HG03521 (cell line): ENCODE measurements at regions not wholly inside any gene's neighbourhood (a gene's known extent, or its start where the extent isn't known, plus 50 kb on each side); places are given as distances from the start of the nearest gene placed in this dataset.

ENCODE experiments used
- ATAC-seq: cut with Tn5 transposase; IDR thresholded peaks from one replicate; pipeline ENCODE4 v1.9.1; 2021; ENCODE audit warnings: mild to moderate bottlenecking, moderate library complexity; ENCODE audit not compliant: unreplicated experiment

DNA sequence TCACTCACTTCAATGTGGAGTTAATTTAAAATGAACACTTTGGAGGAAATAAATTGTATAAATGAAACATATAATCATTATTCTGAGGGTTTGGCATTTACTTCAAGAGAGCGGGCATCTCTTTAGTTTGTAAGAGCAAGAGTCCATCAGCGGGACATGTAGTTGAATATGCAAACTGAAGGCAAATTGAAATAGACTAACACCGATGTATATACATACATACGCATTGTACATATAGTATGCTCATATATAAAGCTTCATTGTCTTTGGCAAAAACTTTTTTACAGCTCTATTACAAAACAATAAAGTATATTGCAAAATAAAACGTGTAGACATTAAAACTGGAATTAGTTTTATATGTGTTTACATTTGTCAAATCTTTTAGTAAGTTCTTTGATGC lies 328.9 kb downstream of the LTN1 start:
- ATAC-seq = no peak

DNA sequence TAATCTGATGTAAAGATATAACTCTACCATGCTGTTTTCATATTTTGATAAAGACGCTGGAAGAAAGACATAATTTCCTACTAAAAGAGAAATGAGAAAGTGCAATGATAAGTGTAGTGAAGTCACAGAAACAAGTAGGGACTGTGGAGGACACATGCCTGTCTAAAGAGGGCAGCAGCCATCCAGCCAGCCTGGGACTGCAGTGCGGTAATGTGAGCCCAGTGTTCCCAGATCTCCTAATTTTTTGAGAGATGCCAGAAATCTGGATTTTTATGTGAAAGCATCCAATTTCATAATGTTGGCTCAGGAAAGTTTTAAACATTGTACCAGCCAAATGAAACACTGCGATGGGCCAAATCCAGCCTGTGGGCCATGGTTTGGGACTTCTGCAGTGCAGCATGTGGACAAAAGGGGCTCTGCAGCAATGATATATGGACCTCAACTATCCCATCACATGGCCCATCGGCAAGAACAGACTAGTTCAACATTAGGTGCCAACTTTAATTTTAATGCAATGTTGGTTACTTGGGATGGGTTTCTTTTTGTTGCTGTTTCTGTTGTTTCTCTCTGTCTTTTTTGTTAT lies 329.5 kb downstream of the LTN1 start:
- no peak for ATAC-seq

DNA sequence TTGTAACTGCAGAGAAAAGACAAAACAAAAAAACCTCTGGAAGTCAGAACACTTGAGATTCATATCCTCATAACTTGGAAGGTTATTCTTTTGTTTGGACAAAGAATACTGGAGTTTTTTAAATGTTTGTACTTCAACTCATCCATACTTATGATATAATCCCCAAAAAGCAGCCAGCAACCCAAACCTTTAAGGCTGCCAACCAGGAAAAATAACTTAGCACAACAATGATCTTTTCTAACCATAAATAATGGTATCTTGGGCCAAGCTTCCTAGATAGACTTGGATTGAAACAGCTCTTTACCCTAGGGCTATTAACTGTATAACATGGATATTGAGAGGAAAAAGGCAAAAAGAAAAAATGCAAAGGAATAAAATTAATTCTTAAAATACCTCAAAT lies 335.1 kb downstream of the LTN1 start:
- ATAC-seq = no peak

DNA sequence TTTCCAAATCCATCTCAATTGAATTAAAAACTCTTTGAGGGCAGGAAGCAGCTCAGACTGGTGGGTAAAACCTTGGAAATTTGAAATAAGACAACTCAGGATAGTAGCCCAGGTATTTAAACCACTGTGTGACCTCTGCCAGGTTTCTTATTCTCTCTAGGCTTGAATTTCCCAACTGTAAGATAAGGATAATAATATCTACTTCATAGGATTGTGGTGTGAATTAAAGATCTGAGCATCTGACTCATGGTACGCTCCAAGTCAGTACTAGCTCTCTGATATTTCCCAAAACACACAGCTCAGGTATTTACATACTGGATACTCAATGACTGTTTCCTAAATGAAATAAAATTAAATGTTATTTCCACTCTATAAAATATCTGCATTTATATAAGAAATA lies 337.2 kb downstream of the LTN1 start:
- ATAC-seq = no peak

DNA sequence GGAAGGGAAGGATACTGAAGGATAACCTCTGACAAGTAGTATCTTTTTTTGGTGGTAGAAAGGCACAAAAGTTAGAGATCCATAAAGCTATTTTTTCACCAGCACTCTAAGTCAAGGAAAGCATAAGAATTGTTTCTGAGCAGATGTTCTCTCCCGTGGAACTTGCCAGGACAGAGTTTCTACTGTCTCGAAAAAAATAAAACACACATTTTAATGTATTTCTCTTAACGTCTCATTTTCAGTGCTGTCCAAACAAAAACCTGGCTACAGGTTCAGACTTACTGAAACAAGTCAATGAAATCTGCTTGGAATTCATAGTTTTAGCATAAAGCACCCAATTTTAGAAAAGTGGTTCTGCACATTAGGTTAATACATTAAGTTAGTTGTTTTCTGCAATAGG lies 338.3 kb downstream of the LTN1 start:
- no peak for ATAC-seq

DNA sequence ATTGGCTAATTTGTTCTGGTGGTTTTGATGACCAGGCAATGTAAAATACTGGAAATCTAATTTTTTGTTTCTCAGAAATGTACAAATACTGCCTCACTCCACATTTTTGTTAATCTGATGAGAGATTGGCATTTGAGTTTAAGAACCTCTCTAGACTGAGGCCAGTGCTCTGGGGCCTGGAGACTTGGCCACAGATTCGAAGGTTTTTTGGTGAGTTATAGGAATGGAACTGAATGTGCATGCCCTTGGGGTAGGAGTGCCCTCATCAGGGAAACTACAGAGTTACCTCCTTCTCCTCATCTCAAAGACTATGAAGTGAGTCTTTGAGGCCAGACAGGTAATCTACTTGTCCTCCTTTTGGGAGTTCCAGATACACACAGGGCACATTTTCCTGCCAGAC lies 347.9 kb downstream of the LTN1 start:
- ATAC-seq = no peak

DNA sequence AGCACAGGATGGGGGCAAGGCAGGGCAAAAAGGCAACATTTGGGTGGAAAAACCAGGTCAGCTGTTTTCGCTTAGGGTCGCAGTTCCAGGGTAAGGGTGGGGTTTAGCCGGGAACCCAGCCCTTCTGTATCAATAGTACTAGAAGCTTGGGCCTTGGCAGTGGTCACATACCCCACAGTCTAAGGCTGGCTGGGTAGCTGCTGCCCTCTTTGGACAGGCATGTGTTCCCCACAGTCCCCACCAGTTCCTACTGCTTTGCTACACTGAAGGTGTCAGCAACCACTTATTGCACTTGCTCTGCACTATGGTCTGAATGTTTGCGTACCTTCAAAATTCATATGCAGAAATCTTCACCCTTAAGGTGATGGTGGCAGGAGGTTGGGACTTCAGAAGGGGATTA lies 349.8 kb downstream of the LTN1 start:
- ATAC-seq = no peak

DNA sequence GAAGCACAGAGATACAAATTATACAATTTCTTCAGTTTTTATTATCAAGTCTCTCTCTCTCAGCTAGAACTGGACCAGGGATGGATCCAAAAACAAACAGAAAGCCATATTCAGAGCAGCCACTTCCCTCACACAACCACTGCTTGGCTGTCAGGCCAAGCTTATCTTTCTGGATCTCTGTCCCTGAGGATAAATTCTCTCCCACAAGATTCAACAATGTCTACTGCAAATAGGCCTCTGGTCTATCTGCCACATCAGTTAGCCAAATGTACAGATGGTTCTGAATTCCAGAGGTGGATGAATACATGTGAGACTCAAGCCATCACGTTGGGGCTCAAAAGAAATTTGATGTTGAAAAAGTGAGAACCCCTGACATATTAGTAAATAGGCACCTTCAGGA lies 350.9 kb downstream of the LTN1 start:
- no peak for ATAC-seq

DNA sequence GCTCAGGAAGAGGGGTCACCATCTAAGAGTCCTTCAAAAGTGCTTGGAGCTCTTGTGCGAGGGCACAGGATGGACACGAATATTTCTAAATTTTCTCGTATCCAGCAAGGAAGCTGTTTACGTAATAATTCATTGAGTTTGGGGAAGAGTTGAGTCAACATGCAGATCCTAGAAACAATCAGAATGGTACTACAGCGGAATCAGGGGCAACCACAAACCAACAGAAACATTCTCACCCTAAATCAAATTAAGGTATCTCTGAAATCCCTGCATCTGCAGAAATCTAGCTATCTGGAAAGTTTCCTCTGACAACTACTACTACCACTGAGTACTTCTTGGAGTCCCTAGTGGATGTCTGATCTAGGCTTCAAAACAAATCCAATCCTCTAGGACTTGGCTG lies 352.4 kb downstream of the LTN1 start:
- no peak for ATAC-seq

DNA sequence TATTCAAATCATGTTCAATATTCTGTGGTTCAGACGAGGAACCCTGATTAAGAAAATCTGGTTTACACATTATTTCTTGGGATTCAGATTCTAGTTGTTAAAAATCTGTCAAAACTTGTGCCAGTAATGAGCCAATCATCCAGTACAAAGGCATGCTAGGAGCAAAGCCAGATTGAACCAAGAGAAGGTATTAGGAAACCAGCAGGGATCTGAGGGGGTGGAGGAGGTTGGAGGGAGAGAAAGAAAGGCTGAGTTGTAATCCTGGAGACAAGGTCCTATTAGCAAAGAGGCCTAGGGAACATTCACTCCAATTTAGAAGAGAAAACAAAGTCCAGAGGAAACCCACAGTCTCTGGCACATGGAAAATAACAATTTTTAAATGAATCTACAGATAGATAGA lies 352.9 kb downstream of the LTN1 start:
- ATAC-seq = no peak

DNA sequence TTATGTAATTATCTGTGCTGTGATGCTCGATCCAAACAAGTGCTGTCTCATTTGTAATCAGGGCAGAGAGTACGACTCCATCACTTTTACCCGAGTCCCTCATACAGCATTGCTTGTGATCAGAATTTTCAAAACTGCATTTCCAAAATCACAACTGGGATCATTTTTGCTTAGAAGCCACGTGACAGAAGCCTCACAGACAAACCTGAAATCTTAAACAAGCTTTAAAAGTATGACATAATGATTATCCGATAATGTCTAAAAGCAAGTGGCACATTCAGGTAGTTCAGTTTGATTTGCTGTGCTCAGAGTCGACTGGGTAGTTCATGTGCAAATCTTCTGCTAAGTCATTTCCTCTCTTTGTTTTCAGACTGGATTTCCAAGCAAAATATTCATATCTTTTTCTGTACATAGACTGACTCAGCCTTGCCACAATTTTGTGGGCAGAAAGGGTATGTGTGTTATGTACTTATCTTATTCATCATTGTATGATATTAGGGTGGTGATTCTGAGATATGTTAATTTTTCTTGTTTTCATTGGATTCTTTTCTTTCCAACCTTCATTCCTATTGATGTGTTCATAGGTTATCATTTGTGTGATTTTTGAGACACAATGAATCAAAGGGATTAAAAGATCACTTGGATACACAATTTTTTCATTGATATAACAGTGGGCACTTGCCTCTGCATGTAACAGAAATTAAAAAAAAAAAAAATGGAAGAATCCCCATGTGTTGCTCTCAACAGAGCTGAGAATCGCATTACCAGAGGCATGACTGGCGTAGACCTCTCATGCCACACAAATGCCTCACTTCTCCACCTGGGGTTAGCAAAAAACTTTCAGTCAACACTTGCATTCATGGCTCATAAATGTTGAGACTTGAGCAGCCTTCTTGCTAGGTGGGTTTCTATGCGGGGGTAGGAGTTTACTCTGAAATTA lies 355.7 kb downstream of the LTN1 start:
- ATAC-seq = no peak

DNA sequence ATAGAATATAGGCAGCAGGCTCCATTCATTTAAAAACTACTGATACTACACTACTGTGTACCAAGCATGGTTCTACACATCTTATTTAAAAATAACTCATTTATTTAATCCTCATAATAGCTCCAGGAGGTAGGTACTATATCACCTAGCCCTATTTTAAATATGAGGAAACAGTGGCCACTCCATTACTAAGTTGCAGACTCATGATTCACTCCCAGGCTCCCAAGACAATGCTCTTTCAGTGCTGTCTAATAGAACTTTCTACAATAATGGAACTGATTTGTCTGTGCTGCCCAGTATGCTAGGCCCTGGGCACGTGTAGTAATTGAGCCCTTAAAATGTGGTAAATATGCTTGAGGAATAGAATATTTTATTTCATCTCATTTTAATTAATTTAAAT lies 357.1 kb downstream of the LTN1 start:
- ATAC-seq = no peak

DNA sequence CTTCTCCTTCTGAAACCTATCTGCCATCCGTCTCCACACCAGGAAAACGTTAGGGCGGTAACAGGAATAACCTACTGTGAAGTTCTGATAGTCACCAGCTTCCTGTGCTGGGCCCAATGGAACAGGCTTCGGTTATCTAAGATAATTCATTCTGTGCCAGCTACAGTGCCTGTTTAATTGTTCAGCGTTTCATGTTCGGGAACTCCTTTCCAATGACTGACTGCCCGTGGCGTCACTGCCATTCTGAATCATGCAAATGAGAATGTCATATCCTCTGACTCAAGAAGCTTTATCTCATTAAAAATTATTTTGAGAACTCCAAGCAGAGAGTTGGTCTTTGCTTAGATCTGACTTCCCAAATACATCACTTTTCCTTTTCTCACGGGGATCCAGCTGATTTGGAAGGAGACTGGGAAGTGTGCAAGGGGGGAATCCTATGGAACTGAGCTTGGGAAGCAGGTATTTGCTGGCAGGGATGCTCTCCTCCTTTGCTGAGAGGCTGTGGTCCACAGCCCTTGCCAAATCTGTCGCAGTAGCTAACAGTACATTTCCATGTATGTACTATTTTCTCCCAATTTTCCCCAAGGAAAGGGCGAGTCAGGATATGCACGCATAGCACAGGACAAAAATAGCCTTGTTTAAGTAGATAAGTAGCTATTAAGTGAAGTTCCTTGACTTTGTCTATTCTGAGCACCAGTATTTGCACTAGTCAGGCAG lies 358.7 kb downstream of the LTN1 start:
- no peak for ATAC-seq

DNA sequence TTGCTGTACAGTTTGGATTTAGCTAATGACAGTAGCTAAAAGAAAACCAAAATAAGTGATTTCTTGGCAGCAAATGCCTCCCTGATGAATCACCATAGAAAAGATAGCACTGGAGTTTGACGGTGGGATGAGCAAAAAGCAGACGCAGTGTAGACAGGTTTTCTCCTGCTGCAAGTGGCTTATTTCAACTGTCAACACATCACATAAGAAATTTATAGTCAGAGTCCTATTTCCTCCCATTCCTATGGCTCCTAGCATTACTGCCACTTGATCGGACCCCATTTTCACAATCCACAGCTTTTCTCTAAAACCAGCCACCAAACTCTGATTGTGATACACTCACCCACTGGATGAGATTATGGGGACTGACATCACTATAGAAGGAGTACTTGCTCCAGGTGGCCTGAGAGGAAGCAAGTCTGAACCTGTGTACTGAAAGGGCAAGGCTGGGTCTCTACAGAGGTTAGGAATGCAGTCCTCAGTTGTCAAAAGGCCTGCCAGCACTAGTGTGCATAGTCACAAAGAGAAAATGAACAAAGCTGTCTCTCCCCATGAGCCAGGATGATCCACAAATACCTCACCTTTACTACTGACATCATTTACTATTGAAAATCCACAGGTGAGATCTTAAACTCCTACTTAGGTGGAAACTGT lies 359.8 kb downstream of the LTN1 start:
- no peak for ATAC-seq

DNA sequence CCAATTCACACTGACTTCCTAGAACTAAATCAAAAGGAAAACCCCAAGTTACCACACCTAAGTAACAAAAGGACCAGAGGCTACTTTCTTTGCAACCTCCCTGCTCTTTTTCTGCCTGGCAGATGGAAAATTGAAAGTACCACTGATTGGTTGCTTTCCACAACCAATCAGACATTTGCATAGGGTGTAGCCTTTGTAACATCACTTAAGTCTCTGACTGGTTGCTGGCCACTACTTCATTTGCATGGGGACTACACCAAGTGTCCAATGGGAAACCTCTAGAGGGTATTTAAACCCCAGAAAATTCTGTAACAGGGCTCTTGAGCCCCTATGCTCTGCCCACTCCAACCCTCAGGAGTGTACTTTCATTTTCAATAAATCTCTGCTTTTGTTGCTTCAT lies 365.0 kb downstream of the LTN1 start:
- no peak for ATAC-seq

DNA sequence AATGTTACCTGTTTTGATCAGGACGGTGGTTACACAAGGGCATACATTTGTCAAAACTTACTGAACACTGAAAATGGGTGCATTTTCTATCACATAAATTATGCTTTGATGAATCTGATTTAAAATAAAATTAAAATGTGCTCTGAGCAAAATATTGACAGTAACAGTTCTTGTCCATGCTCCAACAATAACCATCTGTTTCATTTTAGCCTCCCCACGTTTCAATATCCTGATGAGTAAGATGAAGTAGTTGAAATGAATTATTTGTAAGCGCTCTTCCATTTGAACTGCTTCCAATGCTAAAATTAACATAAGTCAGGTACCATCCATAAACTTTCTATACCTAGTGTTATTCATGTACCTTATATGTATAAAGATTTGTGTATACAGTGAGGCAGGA lies 365.4 kb downstream of the LTN1 start:
- ATAC-seq = no peak

DNA sequence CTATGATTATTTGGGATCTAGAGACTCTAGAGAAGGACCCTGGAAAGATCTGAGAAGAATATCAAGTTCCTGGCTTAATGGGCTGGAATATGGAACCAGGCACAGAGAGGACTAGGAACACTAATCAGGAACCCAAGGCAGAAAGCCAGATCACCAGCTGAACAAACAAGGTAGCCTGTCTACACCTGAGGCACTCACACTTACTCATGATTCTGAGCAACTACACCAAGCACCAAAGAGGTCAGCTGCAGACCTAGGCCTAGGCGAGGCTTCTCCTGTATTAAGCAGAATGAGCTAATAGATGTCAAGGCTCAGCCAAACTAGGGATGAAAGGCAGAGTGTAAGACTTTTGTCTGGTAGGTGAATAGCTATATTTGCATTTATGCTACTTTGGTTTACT lies 368.1 kb downstream of the LTN1 start:
- ATAC-seq = no peak

DNA sequence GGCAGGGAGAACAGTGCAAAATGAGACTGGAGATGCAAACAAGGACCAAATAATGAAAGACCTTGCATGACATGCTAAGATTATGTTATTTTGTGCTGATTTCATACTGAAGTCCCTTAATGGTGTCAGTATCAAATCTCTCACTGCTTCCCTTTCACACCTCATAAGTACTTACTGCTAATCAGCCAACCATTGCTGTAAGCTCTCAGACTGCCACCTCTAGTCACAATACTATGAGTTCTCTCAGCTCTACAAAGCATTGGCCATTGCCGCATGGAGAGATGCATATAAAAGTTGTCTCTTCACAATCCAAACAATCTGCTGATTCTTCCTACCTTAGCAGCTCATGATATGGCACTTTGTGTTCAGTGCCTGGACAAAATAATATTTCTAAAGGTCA lies 375.4 kb downstream of the LTN1 start:
- ATAC-seq = no peak

DNA sequence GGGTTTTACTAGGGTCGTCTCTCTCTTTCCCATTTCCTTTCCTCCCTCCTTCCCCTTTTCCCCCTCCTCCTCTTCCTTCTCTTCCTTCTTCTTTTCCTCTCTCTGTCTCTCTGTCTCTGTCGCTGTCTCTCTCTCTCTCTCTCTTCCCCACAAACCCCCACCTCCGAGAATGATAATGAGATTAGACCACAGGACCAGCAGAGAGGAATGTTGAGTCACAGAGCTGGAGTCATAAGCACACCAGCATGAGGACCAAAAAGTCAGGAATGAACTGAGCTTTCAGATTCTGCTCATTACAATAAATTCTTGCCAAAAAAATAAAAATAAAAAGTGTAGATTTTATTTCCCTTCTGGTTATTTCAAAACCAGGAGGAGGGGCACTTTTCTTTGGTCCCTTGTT lies 377.4 kb downstream of the LTN1 start:
- no peak for ATAC-seq

DNA sequence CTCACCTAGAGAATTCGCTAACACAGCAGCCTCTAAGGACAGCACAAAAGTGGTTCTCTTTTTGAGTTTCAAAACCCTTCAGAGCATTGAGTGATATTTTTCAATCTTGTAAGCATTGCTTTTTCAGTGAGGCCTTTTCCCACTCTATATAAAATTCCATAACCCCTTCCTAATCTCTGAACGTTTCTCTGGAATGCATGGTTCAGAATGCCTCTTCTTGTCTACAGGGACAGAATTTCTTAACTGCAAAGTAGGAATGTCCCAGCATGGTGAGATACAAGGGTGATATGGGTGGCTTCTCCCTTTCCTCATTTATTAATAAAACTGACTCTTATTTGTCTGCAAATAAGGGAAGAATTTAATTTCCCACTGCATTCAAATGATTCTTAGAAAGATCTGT lies 377.9 kb downstream of the LTN1 start:
- no peak for ATAC-seq

DNA sequence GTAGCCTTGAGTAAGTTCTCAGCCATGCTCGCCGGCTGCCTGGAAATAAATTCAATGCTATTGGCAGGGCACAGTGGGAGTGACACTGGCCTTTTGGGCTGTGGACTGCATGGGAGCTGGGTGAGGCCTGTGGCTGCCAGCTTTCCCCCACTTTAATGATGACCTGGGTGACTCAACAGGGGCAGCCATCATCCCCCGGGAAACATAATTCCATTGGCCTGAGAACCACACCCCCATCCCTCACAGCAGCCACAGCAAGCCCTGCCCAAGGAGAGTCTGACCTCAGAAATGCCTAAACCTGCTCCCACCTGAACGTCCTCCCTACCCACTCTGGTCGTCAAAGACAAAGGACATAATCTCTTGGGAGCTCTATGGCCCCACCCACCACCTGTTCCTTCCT lies 384.0 kb downstream of the LTN1 start:
- no peak for ATAC-seq

DNA sequence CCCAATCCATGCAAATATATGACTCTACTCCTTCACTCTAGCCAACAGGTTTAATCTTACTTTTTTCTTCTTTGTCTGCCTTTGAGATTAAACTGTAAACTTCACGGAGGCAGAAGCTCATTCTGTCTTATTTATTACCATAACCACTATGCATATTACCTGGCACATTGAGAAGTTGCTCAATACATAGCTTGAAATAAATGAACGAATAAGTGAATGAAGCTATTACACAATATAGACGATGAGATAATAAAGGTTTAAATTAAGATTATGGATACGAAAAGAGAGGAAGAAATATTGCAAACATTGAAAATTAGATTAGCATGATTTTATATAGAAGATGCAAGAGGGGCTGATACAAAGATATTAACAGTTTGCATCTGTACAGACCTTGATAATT lies 385.1 kb downstream of the LTN1 start:
- no peak for ATAC-seq
